ENCODE measurements at regions not wholly inside any gene's neighbourhood (a gene's known extent, or its start where the extent isn't known, plus 50 kb on each side); places are given as distances from the start of the nearest gene placed in this dataset.
A peak's percentile ranks its signal among the peaks of the same experiment; 100 is the strongest.

GRCh38 chr7:50872437-50872836 lies 89.7 kb upstream of the GRB10 start (continued):
- TF ChIP-seq, protein P1, sequence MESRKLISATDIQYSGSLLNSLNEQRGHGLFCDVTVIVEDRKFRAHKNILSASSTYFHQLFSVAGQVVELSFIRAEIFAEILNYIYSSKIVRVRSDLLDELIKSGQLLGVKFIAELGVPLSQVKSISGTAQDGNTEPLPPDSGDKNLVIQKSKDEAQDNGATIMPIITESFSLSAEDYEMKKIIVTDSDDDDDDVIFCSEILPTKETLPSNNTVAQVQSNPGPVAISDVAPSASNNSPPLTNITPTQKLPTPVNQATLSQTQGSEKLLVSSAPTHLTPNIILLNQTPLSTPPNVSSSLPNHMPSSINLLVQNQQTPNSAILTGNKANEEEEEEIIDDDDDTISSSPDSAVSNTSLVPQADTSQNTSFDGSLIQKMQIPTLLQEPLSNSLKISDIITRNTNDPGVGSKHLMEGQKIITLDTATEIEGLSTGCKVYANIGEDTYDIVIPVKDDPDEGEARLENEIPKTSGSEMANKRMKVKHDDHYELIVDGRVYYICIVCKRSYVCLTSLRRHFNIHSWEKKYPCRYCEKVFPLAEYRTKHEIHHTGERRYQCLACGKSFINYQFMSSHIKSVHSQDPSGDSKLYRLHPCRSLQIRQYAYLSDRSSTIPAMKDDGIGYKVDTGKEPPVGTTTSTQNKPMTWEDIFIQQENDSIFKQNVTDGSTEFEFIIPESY (IDR thresholded peaks at IDR 0.05; ENCODE audit: extremely low read depth, insufficient replicate concordance, low read length), result no peak
- TF ChIP-seq ZFX (IDR thresholded peaks at IDR 0.05) (no peak), CEBPB (IDR thresholded peaks at IDR 0.05; ENCODE audit: low read depth) (no peak)

DNA sequence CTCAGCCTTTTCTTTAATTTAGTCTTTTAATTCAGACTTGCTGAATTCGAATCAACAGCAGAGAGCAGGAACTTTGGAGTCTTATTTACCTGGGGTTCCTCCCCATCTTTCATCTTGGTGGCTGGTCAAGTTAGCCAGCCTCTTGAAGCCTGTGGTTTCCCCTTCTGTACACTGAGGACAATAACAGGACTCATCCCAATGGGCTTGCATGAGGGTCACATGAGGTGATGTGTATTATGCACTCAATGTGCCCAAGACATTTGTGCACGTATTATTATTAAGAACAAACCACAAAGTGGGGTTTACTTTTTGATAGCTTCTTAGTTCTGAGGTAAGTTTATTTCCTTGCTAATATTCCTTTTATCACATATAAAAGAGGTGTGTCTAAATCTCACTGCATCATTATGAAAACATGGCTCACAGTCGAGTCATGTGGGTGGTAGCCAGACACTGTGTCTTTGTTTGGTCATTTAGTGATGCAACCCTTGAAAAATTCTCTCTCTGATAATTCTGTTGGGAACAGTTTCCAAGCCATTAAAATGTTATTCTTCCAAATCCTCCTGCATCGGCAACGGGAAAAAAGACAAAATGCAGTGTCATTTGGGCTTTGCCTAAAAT lies 86.5 kb upstream of the GRB10 start:
- DNase-seq (ENCODE audit: low read depth, low spot score), result peak; percentile 10
- POLR2A ChIA-PET, result no interaction called here
- Histone ChIP-seq H3K4me3 (replicated peaks in 1 of 2; ENCODE audit: low read depth in 1 of 2, low read length in 2 of 2) (no peak overlapping the region), H3K36me3 (ENCODE audit: control insufficient read depth in 1 of 2, insufficient read depth in 2 of 2, low read length in 2 of 2) (no peaks in the 10 kb centered on the region), H3K9me2 (ENCODE audit: insufficient read depth) (no peaks in the 10 kb centered on the region), H3K9ac (ENCODE audit: low read length) (no peak overlapping the region), H3K9me3 (ENCODE audit: control insufficient read depth in 1 of 2, insufficient read depth in 1 of 2, low read depth in 1 of 2, low read length in 2 of 2) (no peaks in the 10 kb centered on the region), H3K27ac (ENCODE audit: low read depth, low read length) (no peak overlapping the region), H3K4me1 (ENCODE audit: control insufficient read depth in 1 of 2, insufficient read depth in 2 of 2, low read length in 2 of 2) (peaks cover 2 to 9% of the 10 kb centered on the region in 2 experiments; a peak in 1 of 4 replicates), H2AFZ (ENCODE audit: low read depth, low read length, poor library complexity, severe bottlenecking) (peak overlapping the region; percentile 57), H3K4me2 (ENCODE audit: low read length) (no peak overlapping the region), H3K27me3 (ENCODE audit: insufficient read depth, low read length) (peaks cover 8% of the 10 kb centered on the region; the same call in 1 of the 2 replicates), H4K20me1 (ENCODE audit: insufficient read depth) (no peaks in the 10 kb centered on the region), H3K79me2 (ENCODE audit: insufficient read depth, low read length) (no peaks in the 10 kb centered on the region)
- ATAC-seq, result no peak; the same call in 1 of the 2 replicates
- BruUV-seq (replicated peaks), result no TSS peak
- CTCF ChIA-PET, result no interaction called here
- intact Hi-C loops (cut with micrococcal nuclease), result no loop called here
- RAD21 ChIA-PET (ENCODE audit: low non-redundant PET in 1 of 2, low total read pairs in 2 of 2, uncharacterized antibody in 2 of 2, unreplicated experiment in 2 of 2), result no interaction called here
- peak; percentile 24; the same call in 1 of the 2 replicates for TF ChIP-seq MAX (IDR thresholded peaks at IDR 0.05)
- TF ChIP-seq EGR1 (IDR thresholded peaks at IDR 0.05; ENCODE audit: low read depth), result no peak
- no peak for TF ChIP-seq SRF (IDR thresholded peaks at IDR 0.05; ENCODE audit: low read depth)
- peak; percentile 23; the same call in 1 of the 2 replicates for TF ChIP-seq SP1 (IDR thresholded peaks at IDR 0.05; ENCODE audit: low read depth)
- TF ChIP-seq, protein P2, sequence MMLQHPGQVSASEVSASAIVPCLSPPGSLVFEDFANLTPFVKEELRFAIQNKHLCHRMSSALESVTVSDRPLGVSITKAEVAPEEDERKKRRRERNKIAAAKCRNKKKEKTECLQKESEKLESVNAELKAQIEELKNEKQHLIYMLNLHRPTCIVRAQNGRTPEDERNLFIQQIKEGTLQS (IDR thresholded peaks at IDR 0.05), result 0 out of 2 replicates have a peak, but pooled peaks have one; percentile 28
- TF ChIP-seq EZH2phosphoT487 (IDR thresholded peaks at IDR 0.05; ENCODE audit: borderline replicate concordance), result no peak
- TF ChIP-seq, protein P3, sequence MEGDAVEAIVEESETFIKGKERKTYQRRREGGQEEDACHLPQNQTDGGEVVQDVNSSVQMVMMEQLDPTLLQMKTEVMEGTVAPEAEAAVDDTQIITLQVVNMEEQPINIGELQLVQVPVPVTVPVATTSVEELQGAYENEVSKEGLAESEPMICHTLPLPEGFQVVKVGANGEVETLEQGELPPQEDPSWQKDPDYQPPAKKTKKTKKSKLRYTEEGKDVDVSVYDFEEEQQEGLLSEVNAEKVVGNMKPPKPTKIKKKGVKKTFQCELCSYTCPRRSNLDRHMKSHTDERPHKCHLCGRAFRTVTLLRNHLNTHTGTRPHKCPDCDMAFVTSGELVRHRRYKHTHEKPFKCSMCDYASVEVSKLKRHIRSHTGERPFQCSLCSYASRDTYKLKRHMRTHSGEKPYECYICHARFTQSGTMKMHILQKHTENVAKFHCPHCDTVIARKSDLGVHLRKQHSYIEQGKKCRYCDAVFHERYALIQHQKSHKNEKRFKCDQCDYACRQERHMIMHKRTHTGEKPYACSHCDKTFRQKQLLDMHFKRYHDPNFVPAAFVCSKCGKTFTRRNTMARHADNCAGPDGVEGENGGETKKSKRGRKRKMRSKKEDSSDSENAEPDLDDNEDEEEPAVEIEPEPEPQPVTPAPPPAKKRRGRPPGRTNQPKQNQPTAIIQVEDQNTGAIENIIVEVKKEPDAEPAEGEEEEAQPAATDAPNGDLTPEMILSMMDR (IDR thresholded peaks at IDR 0.05 in 2 of 3, conservative IDR thresholded peaks at IDR 0.05 in 1 of 3; ENCODE audit: borderline replicate concordance in 1 of 3, insufficient read depth in 1 of 3, low read depth in 2 of 3, low read length in 2 of 3), result no peak
- peak; percentile 47; the same call in 1 of the 2 replicates for TF ChIP-seq CEBPB (IDR thresholded peaks at IDR 0.05; ENCODE audit: low read depth)
- peak; percentile 31; the same call in 1 of the 2 replicates for TF ChIP-seq CBX3 (IDR thresholded peaks at IDR 0.05; ENCODE audit: low read depth)
- TF ChIP-seq FOSL1 (IDR thresholded peaks at IDR 0.05; ENCODE audit: low read depth), result peak; percentile 26; the same call in 1 of the 2 replicates
